ENCODE measurements at regions not wholly inside any gene's neighbourhood (a gene's known extent, or its start where the extent isn't known, plus 50 kb on each side); places are given as distances from the start of the nearest gene placed in this dataset.

DNA sequence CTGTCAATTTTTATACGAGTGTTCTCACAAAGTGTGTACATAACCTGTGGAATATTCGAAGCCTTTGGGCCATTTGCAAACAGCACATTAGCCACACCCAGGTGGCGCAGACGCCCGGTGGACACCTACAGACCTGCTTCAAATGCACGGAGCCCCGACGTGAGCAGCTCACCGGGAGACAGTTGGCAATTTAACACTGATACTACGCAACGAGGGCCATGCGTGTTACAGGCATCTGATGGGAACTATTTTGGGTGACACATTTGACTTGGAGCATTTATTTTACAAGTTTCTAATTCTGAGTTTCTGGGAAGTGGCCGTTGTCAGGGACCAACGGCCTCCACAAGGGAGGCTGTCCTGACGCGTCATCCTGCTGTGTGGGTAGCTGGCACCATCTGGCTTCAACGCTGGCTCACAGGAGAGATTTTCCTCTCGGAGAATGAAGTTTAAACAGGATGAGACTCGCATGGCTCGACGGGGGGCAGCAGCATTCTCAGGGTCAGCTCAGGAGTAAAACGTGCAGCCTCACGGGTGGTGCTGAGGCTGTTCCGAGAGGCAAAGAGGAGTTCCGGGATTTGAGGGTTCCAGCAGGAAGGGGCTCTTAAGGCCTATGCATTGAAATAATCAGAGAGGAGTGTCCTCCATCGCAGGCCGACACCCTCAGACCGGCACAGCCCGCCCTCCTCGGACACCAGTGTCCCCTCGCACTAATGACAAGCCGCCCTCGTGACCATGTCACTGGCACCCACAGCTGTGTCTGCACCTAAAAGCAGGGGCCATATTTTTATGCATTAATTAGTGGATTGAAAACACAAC, 207.4 kb downstream of the DLL1 start:
- CTCF ChIA-PET: no interaction called here
- no peak for TF ChIP-seq JAZF1 (CRISPR knock-in tag; IDR thresholded peaks at IDR 0.05)
- TF ChIP-seq, protein P1, sequence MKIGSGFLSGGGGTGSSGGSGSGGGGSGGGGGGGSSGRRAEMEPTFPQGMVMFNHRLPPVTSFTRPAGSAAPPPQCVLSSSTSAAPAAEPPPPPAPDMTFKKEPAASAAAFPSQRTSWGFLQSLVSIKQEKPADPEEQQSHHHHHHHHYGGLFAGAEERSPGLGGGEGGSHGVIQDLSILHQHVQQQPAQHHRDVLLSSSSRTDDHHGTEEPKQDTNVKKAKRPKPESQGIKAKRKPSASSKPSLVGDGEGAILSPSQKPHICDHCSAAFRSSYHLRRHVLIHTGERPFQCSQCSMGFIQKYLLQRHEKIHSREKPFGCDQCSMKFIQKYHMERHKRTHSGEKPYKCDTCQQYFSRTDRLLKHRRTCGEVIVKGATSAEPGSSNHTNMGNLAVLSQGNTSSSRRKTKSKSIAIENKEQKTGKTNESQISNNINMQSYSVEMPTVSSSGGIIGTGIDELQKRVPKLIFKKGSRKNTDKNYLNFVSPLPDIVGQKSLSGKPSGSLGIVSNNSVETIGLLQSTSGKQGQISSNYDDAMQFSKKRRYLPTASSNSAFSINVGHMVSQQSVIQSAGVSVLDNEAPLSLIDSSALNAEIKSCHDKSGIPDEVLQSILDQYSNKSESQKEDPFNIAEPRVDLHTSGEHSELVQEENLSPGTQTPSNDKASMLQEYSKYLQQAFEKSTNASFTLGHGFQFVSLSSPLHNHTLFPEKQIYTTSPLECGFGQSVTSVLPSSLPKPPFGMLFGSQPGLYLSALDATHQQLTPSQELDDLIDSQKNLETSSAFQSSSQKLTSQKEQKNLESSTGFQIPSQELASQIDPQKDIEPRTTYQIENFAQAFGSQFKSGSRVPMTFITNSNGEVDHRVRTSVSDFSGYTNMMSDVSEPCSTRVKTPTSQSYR (CRISPR knock-in tag; IDR thresholded peaks at IDR 0.05): no peak
- TF ChIP-seq HMGA2 (CRISPR knock-in tag; IDR thresholded peaks at IDR 0.05): no peak
- TF ChIP-seq NFE2L1 (CRISPR knock-in tag; IDR thresholded peaks at IDR 0.05): no peak
- TF ChIP-seq, protein P2, sequence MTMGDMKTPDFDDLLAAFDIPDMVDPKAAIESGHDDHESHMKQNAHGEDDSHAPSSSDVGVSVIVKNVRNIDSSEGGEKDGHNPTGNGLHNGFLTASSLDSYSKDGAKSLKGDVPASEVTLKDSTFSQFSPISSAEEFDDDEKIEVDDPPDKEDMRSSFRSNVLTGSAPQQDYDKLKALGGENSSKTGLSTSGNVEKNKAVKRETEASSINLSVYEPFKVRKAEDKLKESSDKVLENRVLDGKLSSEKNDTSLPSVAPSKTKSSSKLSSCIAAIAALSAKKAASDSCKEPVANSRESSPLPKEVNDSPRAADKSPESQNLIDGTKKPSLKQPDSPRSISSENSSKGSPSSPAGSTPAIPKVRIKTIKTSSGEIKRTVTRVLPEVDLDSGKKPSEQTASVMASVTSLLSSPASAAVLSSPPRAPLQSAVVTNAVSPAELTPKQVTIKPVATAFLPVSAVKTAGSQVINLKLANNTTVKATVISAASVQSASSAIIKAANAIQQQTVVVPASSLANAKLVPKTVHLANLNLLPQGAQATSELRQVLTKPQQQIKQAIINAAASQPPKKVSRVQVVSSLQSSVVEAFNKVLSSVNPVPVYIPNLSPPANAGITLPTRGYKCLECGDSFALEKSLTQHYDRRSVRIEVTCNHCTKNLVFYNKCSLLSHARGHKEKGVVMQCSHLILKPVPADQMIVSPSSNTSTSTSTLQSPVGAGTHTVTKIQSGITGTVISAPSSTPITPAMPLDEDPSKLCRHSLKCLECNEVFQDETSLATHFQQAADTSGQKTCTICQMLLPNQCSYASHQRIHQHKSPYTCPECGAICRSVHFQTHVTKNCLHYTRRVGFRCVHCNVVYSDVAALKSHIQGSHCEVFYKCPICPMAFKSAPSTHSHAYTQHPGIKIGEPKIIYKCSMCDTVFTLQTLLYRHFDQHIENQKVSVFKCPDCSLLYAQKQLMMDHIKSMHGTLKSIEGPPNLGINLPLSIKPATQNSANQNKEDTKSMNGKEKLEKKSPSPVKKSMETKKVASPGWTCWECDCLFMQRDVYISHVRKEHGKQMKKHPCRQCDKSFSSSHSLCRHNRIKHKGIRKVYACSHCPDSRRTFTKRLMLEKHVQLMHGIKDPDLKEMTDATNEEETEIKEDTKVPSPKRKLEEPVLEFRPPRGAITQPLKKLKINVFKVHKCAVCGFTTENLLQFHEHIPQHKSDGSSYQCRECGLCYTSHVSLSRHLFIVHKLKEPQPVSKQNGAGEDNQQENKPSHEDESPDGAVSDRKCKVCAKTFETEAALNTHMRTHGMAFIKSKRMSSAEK (CRISPR knock-in tag; IDR thresholded peaks at IDR 0.05; ENCODE audit: borderline replicate concordance): no peak
- TF ChIP-seq MYBL2 (CRISPR knock-in tag; IDR thresholded peaks at IDR 0.05): no peak
- TF ChIP-seq, protein P3, sequence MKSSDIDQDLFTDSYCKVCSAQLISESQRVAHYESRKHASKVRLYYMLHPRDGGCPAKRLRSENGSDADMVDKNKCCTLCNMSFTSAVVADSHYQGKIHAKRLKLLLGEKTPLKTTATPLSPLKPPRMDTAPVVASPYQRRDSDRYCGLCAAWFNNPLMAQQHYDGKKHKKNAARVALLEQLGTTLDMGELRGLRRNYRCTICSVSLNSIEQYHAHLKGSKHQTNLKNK (CRISPR knock-in tag; IDR thresholded peaks at IDR 0.05): no peak
- TF ChIP-seq TEAD1 (CRISPR knock-in tag; IDR thresholded peaks at IDR 0.05): no peak
- TF ChIP-seq, protein P4, sequence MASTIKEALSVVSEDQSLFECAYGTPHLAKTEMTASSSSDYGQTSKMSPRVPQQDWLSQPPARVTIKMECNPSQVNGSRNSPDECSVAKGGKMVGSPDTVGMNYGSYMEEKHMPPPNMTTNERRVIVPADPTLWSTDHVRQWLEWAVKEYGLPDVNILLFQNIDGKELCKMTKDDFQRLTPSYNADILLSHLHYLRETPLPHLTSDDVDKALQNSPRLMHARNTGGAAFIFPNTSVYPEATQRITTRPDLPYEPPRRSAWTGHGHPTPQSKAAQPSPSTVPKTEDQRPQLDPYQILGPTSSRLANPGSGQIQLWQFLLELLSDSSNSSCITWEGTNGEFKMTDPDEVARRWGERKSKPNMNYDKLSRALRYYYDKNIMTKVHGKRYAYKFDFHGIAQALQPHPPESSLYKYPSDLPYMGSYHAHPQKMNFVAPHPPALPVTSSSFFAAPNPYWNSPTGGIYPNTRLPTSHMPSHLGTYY (CRISPR knock-in tag; IDR thresholded peaks at IDR 0.05): no peak
- TF ChIP-seq ZNF317 (CRISPR knock-in tag; IDR thresholded peaks at IDR 0.05; ENCODE audit: borderline replicate concordance, low read depth): no peak
- TF ChIP-seq, protein P5, sequence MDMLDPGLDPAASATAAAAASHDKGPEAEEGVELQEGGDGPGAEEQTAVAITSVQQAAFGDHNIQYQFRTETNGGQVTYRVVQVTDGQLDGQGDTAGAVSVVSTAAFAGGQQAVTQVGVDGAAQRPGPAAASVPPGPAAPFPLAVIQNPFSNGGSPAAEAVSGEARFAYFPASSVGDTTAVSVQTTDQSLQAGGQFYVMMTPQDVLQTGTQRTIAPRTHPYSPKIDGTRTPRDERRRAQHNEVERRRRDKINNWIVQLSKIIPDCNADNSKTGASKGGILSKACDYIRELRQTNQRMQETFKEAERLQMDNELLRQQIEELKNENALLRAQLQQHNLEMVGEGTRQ (CRISPR knock-in tag; IDR thresholded peaks at IDR 0.05): no peak
- TF ChIP-seq, protein P6, sequence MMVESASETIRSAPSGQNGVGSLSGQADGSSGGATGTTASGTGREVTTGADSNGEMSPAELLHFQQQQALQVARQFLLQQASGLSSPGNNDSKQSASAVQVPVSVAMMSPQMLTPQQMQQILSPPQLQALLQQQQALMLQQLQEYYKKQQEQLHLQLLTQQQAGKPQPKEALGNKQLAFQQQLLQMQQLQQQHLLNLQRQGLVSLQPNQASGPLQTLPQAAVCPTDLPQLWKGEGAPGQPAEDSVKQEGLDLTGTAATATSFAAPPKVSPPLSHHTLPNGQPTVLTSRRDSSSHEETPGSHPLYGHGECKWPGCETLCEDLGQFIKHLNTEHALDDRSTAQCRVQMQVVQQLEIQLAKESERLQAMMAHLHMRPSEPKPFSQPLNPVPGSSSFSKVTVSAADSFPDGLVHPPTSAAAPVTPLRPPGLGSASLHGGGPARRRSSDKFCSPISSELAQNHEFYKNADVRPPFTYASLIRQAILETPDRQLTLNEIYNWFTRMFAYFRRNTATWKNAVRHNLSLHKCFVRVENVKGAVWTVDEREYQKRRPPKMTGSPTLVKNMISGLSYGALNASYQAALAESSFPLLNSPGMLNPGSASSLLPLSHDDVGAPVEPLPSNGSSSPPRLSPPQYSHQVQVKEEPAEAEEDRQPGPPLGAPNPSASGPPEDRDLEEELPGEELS (CRISPR knock-in tag; IDR thresholded peaks at IDR 0.05): no peak
- TF ChIP-seq PRRX2 (CRISPR knock-in tag; IDR thresholded peaks at IDR 0.05): no peak
- no peak for TF ChIP-seq NFATC4 (CRISPR knock-in tag; IDR thresholded peaks at IDR 0.05)
- no peak for TF ChIP-seq ZNF671 (CRISPR knock-in tag; IDR thresholded peaks at IDR 0.05)
- TF ChIP-seq, protein P7, sequence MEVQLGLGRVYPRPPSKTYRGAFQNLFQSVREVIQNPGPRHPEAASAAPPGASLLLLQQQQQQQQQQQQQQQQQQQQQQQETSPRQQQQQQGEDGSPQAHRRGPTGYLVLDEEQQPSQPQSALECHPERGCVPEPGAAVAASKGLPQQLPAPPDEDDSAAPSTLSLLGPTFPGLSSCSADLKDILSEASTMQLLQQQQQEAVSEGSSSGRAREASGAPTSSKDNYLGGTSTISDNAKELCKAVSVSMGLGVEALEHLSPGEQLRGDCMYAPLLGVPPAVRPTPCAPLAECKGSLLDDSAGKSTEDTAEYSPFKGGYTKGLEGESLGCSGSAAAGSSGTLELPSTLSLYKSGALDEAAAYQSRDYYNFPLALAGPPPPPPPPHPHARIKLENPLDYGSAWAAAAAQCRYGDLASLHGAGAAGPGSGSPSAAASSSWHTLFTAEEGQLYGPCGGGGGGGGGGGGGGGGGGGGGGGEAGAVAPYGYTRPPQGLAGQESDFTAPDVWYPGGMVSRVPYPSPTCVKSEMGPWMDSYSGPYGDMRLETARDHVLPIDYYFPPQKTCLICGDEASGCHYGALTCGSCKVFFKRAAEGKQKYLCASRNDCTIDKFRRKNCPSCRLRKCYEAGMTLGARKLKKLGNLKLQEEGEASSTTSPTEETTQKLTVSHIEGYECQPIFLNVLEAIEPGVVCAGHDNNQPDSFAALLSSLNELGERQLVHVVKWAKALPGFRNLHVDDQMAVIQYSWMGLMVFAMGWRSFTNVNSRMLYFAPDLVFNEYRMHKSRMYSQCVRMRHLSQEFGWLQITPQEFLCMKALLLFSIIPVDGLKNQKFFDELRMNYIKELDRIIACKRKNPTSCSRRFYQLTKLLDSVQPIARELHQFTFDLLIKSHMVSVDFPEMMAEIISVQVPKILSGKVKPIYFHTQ (CRISPR knock-in tag; IDR thresholded peaks at IDR 0.05): no peak
- POLR2A ChIA-PET: no interaction called here
- Mint-ChIP-seq H3K27me3 (ENCODE audit: low read depth) (no peaks in the 10 kb centered on the region; the same call in 1 of the 2 replicates), H3K27ac (no peak overlapping the region), H3K4me1 (no peaks in the 10 kb centered on the region), H3K9me3 (peaks cover 10% of the 10 kb centered on the region), H3K36me3 (peaks cover 6% of the 10 kb centered on the region), H3K4me3 (no peak overlapping the region)
- no peak for ATAC-seq
- DNase-seq (ENCODE audit: low spot score): no peak

Measured in WTC11 (cell line).